HL-60 (cell line): ENCODE measurements at regions not wholly inside any gene's neighbourhood (a gene's known extent, or its start where the extent isn't known, plus 50 kb on each side); places are given as distances from the start of the nearest gene placed in this dataset.

Experiments used
- DNase-seq, 2 experiments: peaks; one replicate each; pipeline ENCODE4 v3.0.0-alpha.2; 2010 to 2020; ENCODE audit warnings: low read depth in 1 of 2, low spot score in 1 of 2
- H3K27ac ChIP-seq: fragments of 250-450 bp; sonication (Bioruptor Pico); replicated peaks from 2 replicates; pipeline ENCODE4 v1.5.1; 2020; ENCODE audit warnings: mild to moderate bottlenecking, moderate library complexity
- H3K27me3 ChIP-seq: fragments of 250-450 bp; sonication (Bioruptor Pico); 2 replicates; pipeline ENCODE4 v1.5.1; 2021; ENCODE audit warnings: mild to moderate bottlenecking, moderate library complexity; ENCODE audit not compliant: insufficient read depth, poor library complexity, severe bottlenecking
- H3K4me3 ChIP-seq: replicated peaks from 2 replicates; pipeline ENCODE4 v1.5.1; 2011; ENCODE audit warnings: mild to moderate bottlenecking, control low read depth, low read length; ENCODE audit not compliant: insufficient read depth
- CTCF ChIP-seq: IDR thresholded peaks from one replicate; pipeline ENCODE4 v1.5.1; 2011; ENCODE audit warnings: low read length, control low read depth, inconsistent platforms; ENCODE audit not compliant: insufficient read depth
- GABPA ChIP-seq: IDR thresholded peaks from 2 replicates; pipeline ENCODE4 v1.6.1; 2012; ENCODE audit warnings: low read depth
- POLR2AphosphoS5 ChIP-seq: IDR thresholded peaks from 2 replicates; pipeline ENCODE4 v1.6.1; 2012; ENCODE audit warnings: low read depth
- REST ChIP-seq: IDR thresholded peaks from 2 replicates; pipeline ENCODE4 v1.6.1; 2012; ENCODE audit warnings: low read depth; ENCODE audit not compliant: insufficient replicate concordance
- SPI1 ChIP-seq: IDR thresholded peaks from 2 replicates; pipeline ENCODE4 v1.6.1; 2012; ENCODE audit warnings: low read depth, mild to moderate bottlenecking, borderline replicate concordance

GRCh38 chr6:140956571-140957369 lies 1176.0 kb upstream of the GJE1 start:
- Histone ChIP-seq H3K4me3 (no peak overlapping the region), H3K27ac (no peak overlapping the region), H3K27me3 (no peaks in the 10 kb centered on the region)
- no peak for DNase-seq
- TF ChIP-seq GABPA, result no peak
- no peak for TF ChIP-seq SPI1
- TF ChIP-seq CTCF, result no peak
- TF ChIP-seq POLR2AphosphoS5, result no peak
- no peak for TF ChIP-seq REST

GRCh38 chr6:140940251-140940925 lies 1192.3 kb upstream of the GJE1 start:
- no peak for DNase-seq
- H3K27ac ChIP-seq, result no peak overlapping the region
- H3K4me3 ChIP-seq, result no peak overlapping the region
- TF ChIP-seq SPI1, result no peak
- no peak for TF ChIP-seq POLR2AphosphoS5
- TF ChIP-seq GABPA, result no peak
- TF ChIP-seq REST, result no peak
- TF ChIP-seq CTCF, result no peak
- no peaks in the 10 kb centered on the region for H3K27me3 ChIP-seq

GRCh38 chr6:140932909-140933308 lies 1199.8 kb upstream of the GJE1 start:
- no peak for DNase-seq
- no peaks in the 10 kb centered on the region for H3K27me3 ChIP-seq
- TF ChIP-seq GABPA (no peak), REST (no peak), CTCF (no peak), POLR2AphosphoS5 (no peak), SPI1 (no peak)
- H3K27ac ChIP-seq, result no peak overlapping the region
- no peak overlapping the region for H3K4me3 ChIP-seq
